ENCODE measurements at regions not wholly inside any gene's neighbourhood (a gene's known extent, or its start where the extent isn't known, plus 50 kb on each side); places are given as distances from the start of the nearest gene placed in this dataset.
"Not testable (repeated sequence)": the region's sequence is repeated elsewhere in the genome, so short reads cannot be mapped to it uniquely, and the experiment has no call there.

- DNase-seq, result no peak
These were observed 141.5 kb downstream of the OR2B2 start for GRCh38 chr6:27770724-27771123.

- no peak for DNase-seq
These were observed 143.6 kb downstream of the OR2B2 start for GRCh38 chr6:27768556-27768955.

- no peak for DNase-seq
These were observed 144.3 kb downstream of the OR2B2 start for GRCh38 chr6:27767851-27768250.

GRCh38 chr6:27766405-27766804 is 145.8 kb downstream of the OR2B2 start:
- no peak for DNase-seq

GRCh38 chr6:27765028-27765590 is 147.1 kb downstream of the OR2B2 start:
- DNase-seq, result no peak

- no peak for DNase-seq
These were observed 150.8 kb downstream of the OR2B2 start for GRCh38 chr6:27761391-27761790.

GRCh38 chr6:27760464-27760863 is 151.7 kb downstream of the OR2B2 start:
- DNase-seq, result no peak

GRCh38 chr6:27759930-27760329 is 152.3 kb downstream of the OR2B2 start:
- DNase-seq, result no peak

- no peak for DNase-seq
These were observed 153.7 kb downstream of the OR2B2 start for GRCh38 chr6:27758491-27758890.

GRCh38 chr6:27757307-27757706 is 154.9 kb downstream of the OR2B2 start:
- peak; percentile 81 for DNase-seq

- DNase-seq, result no peak
These were observed 156.4 kb downstream of the OR2B2 start for GRCh38 chr6:27755768-27756167.

GRCh38 chr6:27754408-27754782 is 157.8 kb downstream of the OR2B2 start:
- DNase-seq, result no peak

GRCh38 chr6:27753668-27754407 is 158.4 kb downstream of the OR2B2 start:
- peak; percentile 86 for DNase-seq

- peak; percentile 83 for DNase-seq
These were observed 159.9 kb downstream of the OR2B2 start for GRCh38 chr6:27752038-27752885.

GRCh38 chr6:27748661-27749060 is 163.5 kb downstream of the OR2B2 start:
- no peak for DNase-seq

- DNase-seq, result no peak
These were observed 164.6 kb downstream of the OR2B2 start for GRCh38 chr6:27747637-27748036.

- not testable (repeated sequence) for DNase-seq
These were observed 165.3 kb downstream of the OR2B2 start for GRCh38 chr6:27746860-27747259.

GRCh38 chr6:27743787-27744186 is 168.4 kb downstream of the OR2B2 start:
- DNase-seq, result no peak

- no peak for DNase-seq
These were observed 169.2 kb downstream of the OR2B2 start for GRCh38 chr6:27742833-27743573.

- not testable (repeated sequence) for DNase-seq
These were observed 172.3 kb downstream of the OR2B2 start for GRCh38 chr6:27739902-27740301.

- DNase-seq, result no peak
These were observed 175.5 kb downstream of the OR2B2 start for GRCh38 chr6:27736686-27737085.

- no peak for DNase-seq
These were observed 183.8 kb downstream of the OR2B2 start for GRCh38 chr6:27728442-27728841.

GRCh38 chr6:27726619-27727023 is 185.6 kb downstream of the OR2B2 start:
- no peak for DNase-seq
